Peyer's patch (tissue), 4 donors: ENCODE measurements at regions not wholly inside any gene's neighbourhood (a gene's known extent, or its start where the extent isn't known, plus 50 kb on each side); places are given as distances from the start of the nearest gene placed in this dataset.

Source experiments
- CTCF ChIP-seq, 6 experiments: fragments of 450-650 bp in 4 of 6; fragments of 200-600 bp in 2 of 6; sonication (generic) in 1 of 6; IDR thresholded peaks; one replicate each; pipeline ENCODE4 v1.5.1; 2017 to 2019; ENCODE audit warnings: antibody characterized with exemption in 6 of 6, mild to moderate bottlenecking in 3 of 6, moderate library complexity in 1 of 6
- POLR2A ChIP-seq, 2 donors: fragments of 450-650 bp; IDR thresholded peaks; one replicate each; pipeline ENCODE4 v1.5.1; 2017; ENCODE audit warnings: antibody characterized with exemption in 2 of 2, mild to moderate bottlenecking in 2 of 2, moderate library complexity in 2 of 2

- TF ChIP-seq CTCF (IDR thresholded peaks at IDR 0.05) = no peak
- TF ChIP-seq POLR2A (IDR thresholded peaks at IDR 0.05) = no peak
These were observed 440.2 kb upstream of the MKI67 start for GRCh38 chr10:128566361-128566968.
